ENCODE measurements at regions not wholly inside any gene's neighbourhood (a gene's known extent, or its start where the extent isn't known, plus 50 kb on each side); places are given as distances from the start of the nearest gene placed in this dataset.

GRCh38 chr2:497770-498492 lies 179.3 kb downstream of the TMEM18 start:
- Histone ChIP-seq H3K4me3 (IDR thresholded peaks at IDR 0.05; ENCODE audit: insufficient read depth, low read depth, low read length) (no peak overlapping the region), H3K27me3 (ENCODE audit: insufficient read depth, low read depth) (no peaks in the 10 kb centered on the region), H3K36me3 (ENCODE audit: insufficient read depth) (no peaks in the 10 kb centered on the region), H3K9ac (no peak overlapping the region), H2AFZ (ENCODE audit: low read depth) (no peak overlapping the region), H3K4me1 (ENCODE audit: low read depth, poor library complexity, severe bottlenecking) (no peaks in the 10 kb centered on the region), H3K4me2 (no peak overlapping the region), H4K20me1 (ENCODE audit: insufficient read depth) (no peaks in the 10 kb centered on the region), H3K79me2 (ENCODE audit: insufficient read depth, low read depth) (no peaks in the 10 kb centered on the region), H3K27ac (no peak overlapping the region)
- TF ChIP-seq CTCF (conservative IDR thresholded peaks at IDR 0.05; ENCODE audit: low read depth, low read length) = no peak

GRCh38 chr2:496729-497128 lies 180.5 kb downstream of the TMEM18 start:
- no peak overlapping the region for H3K27ac ChIP-seq
- H3K4me1 ChIP-seq (ENCODE audit: low read depth, poor library complexity, severe bottlenecking) = no peaks in the 10 kb centered on the region
- H3K9ac ChIP-seq = no peak overlapping the region
- H3K4me3 ChIP-seq (IDR thresholded peaks at IDR 0.05; ENCODE audit: insufficient read depth, low read depth, low read length) = no peak overlapping the region
- no peaks in the 10 kb centered on the region for H3K27me3 ChIP-seq (ENCODE audit: insufficient read depth, low read depth)
- no peaks in the 10 kb centered on the region for H4K20me1 ChIP-seq (ENCODE audit: insufficient read depth)
- H3K79me2 ChIP-seq (ENCODE audit: insufficient read depth, low read depth) = no peaks in the 10 kb centered on the region
- no peak overlapping the region for H3K4me2 ChIP-seq
- H2AFZ ChIP-seq (ENCODE audit: low read depth) = no peak overlapping the region
- H3K36me3 ChIP-seq (ENCODE audit: insufficient read depth) = no peaks in the 10 kb centered on the region
- no peak for TF ChIP-seq CTCF (conservative IDR thresholded peaks at IDR 0.05; ENCODE audit: low read depth, low read length)

GRCh38 chr2:495745-496275 lies 181.4 kb downstream of the TMEM18 start:
- H3K27me3 ChIP-seq (ENCODE audit: insufficient read depth, low read depth) = no peaks in the 10 kb centered on the region
- no peaks in the 10 kb centered on the region for H3K79me2 ChIP-seq (ENCODE audit: insufficient read depth, low read depth)
- H3K9ac ChIP-seq = no peak overlapping the region
- no peaks in the 10 kb centered on the region for H3K36me3 ChIP-seq (ENCODE audit: insufficient read depth)
- H3K27ac ChIP-seq = no peak overlapping the region
- no peaks in the 10 kb centered on the region for H4K20me1 ChIP-seq (ENCODE audit: insufficient read depth)
- no peak overlapping the region for H2AFZ ChIP-seq (ENCODE audit: low read depth)
- no peak overlapping the region for H3K4me3 ChIP-seq (IDR thresholded peaks at IDR 0.05; ENCODE audit: insufficient read depth, low read depth, low read length)
- TF ChIP-seq CTCF (conservative IDR thresholded peaks at IDR 0.05; ENCODE audit: low read depth, low read length) = no peak
- no peak overlapping the region for H3K4me2 ChIP-seq
- H3K4me1 ChIP-seq (ENCODE audit: low read depth, poor library complexity, severe bottlenecking) = no peaks in the 10 kb centered on the region

DNA sequence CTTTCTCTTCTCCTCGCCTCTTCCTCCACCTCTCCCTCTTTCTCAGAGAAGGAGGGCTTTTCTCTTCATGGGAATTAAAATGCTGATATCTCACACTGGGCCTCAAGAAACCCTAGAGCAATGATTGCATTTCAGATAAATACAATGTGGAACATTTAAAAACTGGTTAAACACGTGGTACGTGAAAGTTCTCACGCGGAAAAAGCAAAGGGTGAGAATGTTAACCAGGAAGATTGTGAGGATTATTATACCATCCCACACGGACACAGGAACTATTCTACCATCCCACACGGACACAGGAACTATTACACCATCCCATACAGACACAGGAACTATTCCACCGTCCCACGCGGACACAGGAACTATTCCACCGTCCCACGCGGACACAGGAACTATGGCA lies 182.4 kb downstream of the TMEM18 start:
- H3K27me3 ChIP-seq (ENCODE audit: insufficient read depth, low read depth) = no peaks in the 10 kb centered on the region
- no peak overlapping the region for H3K4me2 ChIP-seq
- H4K20me1 ChIP-seq (ENCODE audit: insufficient read depth) = no peaks in the 10 kb centered on the region
- no peak overlapping the region for H3K9ac ChIP-seq
- H2AFZ ChIP-seq (ENCODE audit: low read depth) = no peak overlapping the region
- H3K79me2 ChIP-seq (ENCODE audit: insufficient read depth, low read depth) = no peaks in the 10 kb centered on the region
- H3K4me1 ChIP-seq (ENCODE audit: low read depth, poor library complexity, severe bottlenecking) = no peaks in the 10 kb centered on the region
- TF ChIP-seq CTCF (conservative IDR thresholded peaks at IDR 0.05; ENCODE audit: low read depth, low read length) = no peak
- no peak overlapping the region for H3K27ac ChIP-seq
- no peak overlapping the region for H3K4me3 ChIP-seq (IDR thresholded peaks at IDR 0.05; ENCODE audit: insufficient read depth, low read depth, low read length)
- no peaks in the 10 kb centered on the region for H3K36me3 ChIP-seq (ENCODE audit: insufficient read depth)
